Neural progenitor cell (in vitro differentiated cells): ENCODE measurements at regions not wholly inside any gene's neighbourhood (a gene's known extent, or its start where the extent isn't known, plus 50 kb on each side); places are given as distances from the start of the nearest gene placed in this dataset.
A peak's percentile ranks its signal among the peaks of the same experiment; 100 is the strongest.

Experiments
- DNase-seq: peaks from one replicate; pipeline ENCODE4 v3.0.0-alpha.2; 2016; ENCODE audit warnings: low spot score
- H2AFZ ChIP-seq: fragments of 200-600 bp; sonication (generic); replicated peaks from 2 replicates; pipeline ENCODE4 v1.6.1; 2016; ENCODE audit warnings: antibody characterized with exemption
- H3F3A ChIP-seq: fragments of 200-600 bp; sonication (generic); 2 replicates; pipeline ENCODE4 v1.6.1; 2016; ENCODE audit warnings: antibody characterized with exemption, low read depth
- H3K27ac ChIP-seq: fragments of 200-600 bp; sonication (generic); 2 replicates; pipeline ENCODE4 v1.5.1; 2016; ENCODE audit warnings: mild to moderate bottlenecking
- H3K27me3 ChIP-seq: fragments of 200-600 bp; sonication (generic); 2 replicates; pipeline ENCODE4 v1.6.1; 2016; ENCODE audit warnings: mild to moderate bottlenecking, moderate library complexity
- H3K36me3 ChIP-seq: fragments of 200-600 bp; sonication (generic); 2 replicates; pipeline ENCODE4 v1.5.1; 2016
- H3K4me1 ChIP-seq: fragments of 200-600 bp; sonication (generic); 2 replicates; pipeline ENCODE4 v1.6.1; 2016; ENCODE audit warnings: mixed run types
- H3K4me2 ChIP-seq: fragments of 200-600 bp; sonication (generic); 2 replicates; pipeline ENCODE4 v1.6.1; 2016
- H3K4me3 ChIP-seq: fragments of 200-600 bp; sonication (generic); 2 replicates; pipeline ENCODE4 v1.5.1; 2016
- H3K79me2 ChIP-seq: fragments of 200-600 bp; sonication (generic); 2 replicates; pipeline ENCODE4 v1.6.1; 2016; ENCODE audit warnings: low read depth
- H3K9ac ChIP-seq: fragments of 200-600 bp; sonication (generic); 2 replicates; pipeline ENCODE4 v1.6.1; 2016
- H3K9me3 ChIP-seq: fragments of 200-600 bp; sonication (generic); 2 replicates; pipeline ENCODE4 v1.5.1; 2016; ENCODE audit warnings: low read depth
- H4K20me1 ChIP-seq: fragments of 200-600 bp; sonication (generic); 2 replicates; pipeline ENCODE4 v1.6.1; 2016; ENCODE audit warnings: low read depth
- H3K27ac Mint-ChIP-seq: 3 replicates; pipeline ENCODE4 v1.8.0; 2021; ENCODE audit warnings: mixed read lengths
- H3K27me3 Mint-ChIP-seq: 2 replicates; pipeline ENCODE4 v1.8.0; 2022; ENCODE audit warnings: low read depth, mild to moderate bottlenecking, inconsistent platforms, moderate library complexity, mixed read lengths; ENCODE audit not compliant: insufficient read depth
- H3K36me3 Mint-ChIP-seq: 3 replicates; pipeline ENCODE4 v1.8.0; 2021; ENCODE audit warnings: mixed read lengths
- H3K4me1 Mint-ChIP-seq: 3 replicates; pipeline ENCODE4 v1.8.0; 2021; ENCODE audit warnings: mixed read lengths
- H3K4me3 Mint-ChIP-seq: 3 replicates; pipeline ENCODE4 v1.8.0; 2021; ENCODE audit warnings: mild to moderate bottlenecking, moderate library complexity, mixed read lengths
- H3K9me3 Mint-ChIP-seq: 3 replicates; pipeline ENCODE4 v1.8.0; 2020; ENCODE audit warnings: mixed read lengths
- CTCF ChIP-seq: fragments of 200-600 bp; sonication (generic); IDR thresholded peaks from 2 replicates; pipeline ENCODE4 v1.5.1; 2017; ENCODE audit warnings: antibody characterized with exemption, mild to moderate bottlenecking
- EZH2 ChIP-seq: fragments of 200-600 bp; sonication (generic); IDR thresholded peaks from 2 replicates; pipeline ENCODE4 v1.6.1; 2017; ENCODE audit warnings: antibody characterized with exemption, mild to moderate bottlenecking, moderate library complexity
- EZH2phosphoT487 ChIP-seq: fragments of 200-600 bp; sonication (generic); IDR thresholded peaks from 2 replicates; pipeline ENCODE4 v1.6.1; 2017; ENCODE audit warnings: antibody characterized with exemption

- Histone ChIP-seq H3K9me3 (no peaks in the 10 kb centered on the region), H3K36me3 (no peaks in the 10 kb centered on the region), H3K27me3 (no peaks in the 10 kb centered on the region), H3K9ac (no peak overlapping the region), H3K4me3 (no peak overlapping the region), H2AFZ (peak overlapping the region; percentile 71), H3F3A (no peaks in the 10 kb centered on the region), H3K79me2 (no peaks in the 10 kb centered on the region), H3K27ac (no peak overlapping the region), H3K4me2 (no peak overlapping the region), H3K4me1 (no peaks in the 10 kb centered on the region), H4K20me1 (no peaks in the 10 kb centered on the region)
- H3K4me1 Mint-ChIP-seq: peaks cover 2% of the 10 kb centered on the region
- H3K27ac Mint-ChIP-seq: no peak overlapping the region
- DNase-seq: no peak
- no peaks in the 10 kb centered on the region for H3K36me3 Mint-ChIP-seq
- TF ChIP-seq EZH2phosphoT487: no peak
- no peak for TF ChIP-seq EZH2
- no peak for TF ChIP-seq CTCF
- H3K4me3 Mint-ChIP-seq: no peak overlapping the region
- H3K27me3 Mint-ChIP-seq: peaks cover 4% of the 10 kb centered on the region
- no peaks in the 10 kb centered on the region for H3K9me3 Mint-ChIP-seq
These were observed 163.4 kb upstream of the TSC22D1 start for GRCh38 chr13:44739539-44739938.

DNA sequence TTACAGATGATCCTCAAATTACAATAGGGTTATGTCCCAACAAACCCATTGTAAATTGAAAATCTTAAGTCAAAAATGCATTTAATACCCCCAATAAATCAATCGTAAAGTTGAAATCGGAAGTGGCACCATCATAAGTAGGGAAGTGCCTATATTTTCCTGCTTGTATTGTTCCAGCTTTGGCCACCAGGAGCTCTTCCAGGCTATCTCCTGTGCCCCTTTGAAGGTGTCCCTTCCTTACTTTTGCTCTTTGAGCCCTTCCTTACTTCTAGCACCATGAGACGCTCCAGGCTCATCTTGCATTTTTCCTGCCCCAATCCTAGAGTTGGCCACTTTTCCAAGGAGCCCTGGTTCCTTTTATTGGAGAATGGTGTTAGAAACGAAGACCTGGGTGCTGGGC is 163.0 kb upstream of the TSC22D1 start:
- Histone ChIP-seq H3K27me3 (no peaks in the 10 kb centered on the region), H2AFZ (peak overlapping the region; percentile 71), H3K4me1 (no peaks in the 10 kb centered on the region), H3F3A (no peaks in the 10 kb centered on the region), H4K20me1 (no peaks in the 10 kb centered on the region), H3K9me3 (no peaks in the 10 kb centered on the region), H3K9ac (no peak overlapping the region), H3K27ac (no peak overlapping the region), H3K36me3 (no peaks in the 10 kb centered on the region), H3K79me2 (no peaks in the 10 kb centered on the region), H3K4me3 (no peak overlapping the region), H3K4me2 (no peak overlapping the region)
- H3K4me1 Mint-ChIP-seq: peaks cover 2% of the 10 kb centered on the region
- H3K9me3 Mint-ChIP-seq: no peaks in the 10 kb centered on the region
- no peak overlapping the region for H3K27ac Mint-ChIP-seq
- H3K36me3 Mint-ChIP-seq: no peaks in the 10 kb centered on the region
- no peak for DNase-seq
- peaks cover 4% of the 10 kb centered on the region for H3K27me3 Mint-ChIP-seq
- no peak for TF ChIP-seq EZH2phosphoT487
- TF ChIP-seq CTCF: peak; percentile 20
- TF ChIP-seq EZH2: no peak
- H3K4me3 Mint-ChIP-seq: no peak overlapping the region

- H3K9ac ChIP-seq: no peak overlapping the region
- Mint-ChIP-seq H3K4me3 (no peak overlapping the region), H3K27ac (no peak overlapping the region), H3K9me3 (no peaks in the 10 kb centered on the region), H3K36me3 (no peaks in the 10 kb centered on the region), H3K4me1 (peaks cover 2% of the 10 kb centered on the region), H3K27me3 (peaks cover 4% of the 10 kb centered on the region)
- no peak overlapping the region for H3K4me2 ChIP-seq
- H3F3A ChIP-seq: no peaks in the 10 kb centered on the region
- no peaks in the 10 kb centered on the region for H3K36me3 ChIP-seq
- H3K4me3 ChIP-seq: no peak overlapping the region
- H4K20me1 ChIP-seq: no peaks in the 10 kb centered on the region
- H3K4me1 ChIP-seq: no peaks in the 10 kb centered on the region
- TF ChIP-seq EZH2phosphoT487: no peak
- TF ChIP-seq EZH2: no peak
- no peak for TF ChIP-seq CTCF
- no peaks in the 10 kb centered on the region for H3K9me3 ChIP-seq
- DNase-seq: no peak
- H3K27ac ChIP-seq: no peak overlapping the region
- no peaks in the 10 kb centered on the region for H3K79me2 ChIP-seq
- H3K27me3 ChIP-seq: no peaks in the 10 kb centered on the region
- no peak overlapping the region for H2AFZ ChIP-seq
These were observed 162.3 kb upstream of the TSC22D1 start for GRCh38 chr13:44738463-44738862.

DNA sequence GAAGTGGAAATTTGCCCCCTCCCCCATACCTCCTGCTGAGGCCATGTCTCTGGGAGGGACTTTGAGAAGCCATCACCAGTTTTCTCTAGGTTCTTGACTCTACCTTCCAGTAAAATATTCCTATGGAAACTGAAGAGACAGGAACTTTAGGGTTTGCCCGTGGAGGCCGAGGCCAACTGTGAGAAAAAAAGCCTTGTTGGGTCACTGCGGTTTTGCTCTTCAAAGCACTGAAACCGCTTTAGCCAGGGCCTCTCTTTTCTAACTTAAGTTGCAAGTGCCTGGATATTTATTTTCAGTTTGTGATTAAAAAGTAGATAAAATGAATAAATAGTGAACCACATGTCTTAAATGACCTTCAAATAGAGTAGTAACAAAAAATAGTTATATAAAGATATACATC is 159.7 kb upstream of the TSC22D1 start:
- no peaks in the 10 kb centered on the region for H3K9me3 Mint-ChIP-seq

More for the DNA sequence above, 159.7 kb upstream of the TSC22D1 start:
- Mint-ChIP-seq H3K4me1 (peaks cover 2% of the 10 kb centered on the region), H3K27ac (no peak overlapping the region), H3K27me3 (peaks cover 4% of the 10 kb centered on the region), H3K4me3 (no peak overlapping the region), H3K36me3 (no peaks in the 10 kb centered on the region)
- no peaks in the 10 kb centered on the region for H3K36me3 ChIP-seq
- no peaks in the 10 kb centered on the region for H3K4me1 ChIP-seq
- DNase-seq: no peak
- no peak overlapping the region for H3K27ac ChIP-seq
- H3K9ac ChIP-seq: no peak overlapping the region
- no peak overlapping the region for H2AFZ ChIP-seq
- no peaks in the 10 kb centered on the region for H3K27me3 ChIP-seq
- no peak for TF ChIP-seq EZH2
- TF ChIP-seq CTCF: no peak
- TF ChIP-seq EZH2phosphoT487: no peak
- H3K79me2 ChIP-seq: no peaks in the 10 kb centered on the region
- H4K20me1 ChIP-seq: no peaks in the 10 kb centered on the region
- H3K4me3 ChIP-seq: no peak overlapping the region
- H3F3A ChIP-seq: no peaks in the 10 kb centered on the region
- H3K9me3 ChIP-seq: no peaks in the 10 kb centered on the region
- H3K4me2 ChIP-seq: no peak overlapping the region
